A549 (cell line): ENCODE measurements at regions not wholly inside any gene's neighbourhood (a gene's known extent, or its start where the extent isn't known, plus 50 kb on each side); places are given as distances from the start of the nearest gene placed in this dataset.

Experiments
- ATAC-seq, 2 experiments: fragments of 200-7000 bp in 1 of 2; fragments of >200 bp in 1 of 2; cut with Nextera tagmentation in 1 of 2; cut with Tn5 transposase in 1 of 2; 3 replicates each; pipeline versions ENCODE4 v1.8.0 to v1.9.1; 2018 to 2020; ENCODE audit warnings: mild to moderate bottlenecking in 1 of 2, moderate library complexity in 1 of 2
- CTCF ChIA-PET: fragments of 300-600 bp; sonication (Branson Sonifier 250); formaldehyde crosslinking; extraction: SDS; loops from one replicate; lab custom pipeline; 2021; ENCODE audit warnings: antibody characterized with exemption, inconsistent platforms; lab: Yijun Ruan, JAX
- POLR2A ChIA-PET: fragments of 350-600 bp; formaldehyde crosslinking; extraction: SDS; loops from one replicate; lab custom pipeline; 2021; ENCODE audit warnings: antibody characterized with exemption, inconsistent platforms; lab: Yijun Ruan, JAX
- DNase-seq, 2 experiments: peaks; one replicate each; pipeline versions ENCODE4 v3.0.0 to v3.0.0-alpha.2; 2011 to 2016; ENCODE audit warnings: low read depth in 1 of 2, low spot score in 1 of 2
- FAIRE-seq: peaks from 2 replicates; lab custom pipeline; 2011; peaks lifted over from hg19 to GRCh38; lab: Jason Lieb, UNC
- H3K27ac ChIP-seq, 2 experiments: fragments of >200 bp; sonication (Bioruptor Twin); formaldehyde crosslinking; 3 replicates each; pipeline ENCODE4 v1.5.1; 2016 to 2017
- H3K4me1 ChIP-seq: fragments of >200 bp; sonication (Bioruptor Twin); formaldehyde crosslinking; 3 replicates; pipeline ENCODE4 v1.6.1; 2016
- H3K4me2 ChIP-seq: fragments of >200 bp; sonication (Bioruptor Twin); formaldehyde crosslinking; 3 replicates; pipeline ENCODE4 v1.6.1; 2016
- H3K4me3 ChIP-seq: fragments of >200 bp; sonication (Bioruptor Twin); formaldehyde crosslinking; 3 replicates; pipeline ENCODE4 v1.5.1; 2016
- H3K9me3 ChIP-seq: fragments of >200 bp; sonication (Bioruptor Twin); formaldehyde crosslinking; 3 replicates; pipeline ENCODE4 v1.6.1; 2016
- BHLHE40 ChIP-seq: IDR thresholded peaks from 2 replicates; pipeline ENCODE4 v1.6.1; 2012; ENCODE audit warnings: low read depth, low read length, inconsistent platforms
- CBX2 ChIP-seq: fragments of 200-600 bp; sonication (generic); IDR thresholded peaks from 2 replicates; pipeline ENCODE4 v1.6.1; 2016; ENCODE audit warnings: low read depth, mild to moderate bottlenecking, borderline replicate concordance
- CBX8 ChIP-seq: fragments of 200-600 bp; sonication (generic); IDR thresholded peaks from 2 replicates; pipeline ENCODE4 v1.6.1; 2016
- CEBPB ChIP-seq, 2 experiments: fragments of >200 bp in 1 of 2; sonication (Bioruptor Twin) in 1 of 2; formaldehyde crosslinking in 1 of 2; IDR thresholded peaks; 2 replicates each; pipeline ENCODE4 v1.6.1; 2012 to 2016
- ESRRA ChIP-seq: fragments of 150-350 bp; IDR thresholded peaks from 2 replicates; pipeline ENCODE4 v1.6.1; 2014; ENCODE audit warnings: mild to moderate bottlenecking, low read length, borderline replicate concordance
- FOSL2 ChIP-seq, 2 experiments: fragments of 450-650 bp in 1 of 2; fragments of >200 bp in 1 of 2; sonication (Bioruptor Twin) in 1 of 2; formaldehyde crosslinking; IDR thresholded peaks; 2 replicates each; pipeline versions ENCODE4 v1.5.0 to v1.6.1; 2016 to 2020; ENCODE audit warnings: mild to moderate bottlenecking in 1 of 2, moderate library complexity in 1 of 2
- FOXS1 ChIP-seq: fragments of 250-450 bp; sonication (Bioruptor Pico); IDR thresholded peaks from 2 replicates; pipeline ENCODE4 v1.5.0; 2020; ENCODE audit warnings: mild to moderate bottlenecking, moderate library complexity
- HOXB13 ChIP-seq: fragments of 250-450 bp; sonication (Bioruptor Pico); IDR thresholded peaks from 2 replicates; pipeline ENCODE4 v1.5.0; 2020; ENCODE audit warnings: low read depth, mild to moderate bottlenecking, moderate library complexity
- HOXB5 ChIP-seq: fragments of 250-450 bp; sonication (Bioruptor Pico); IDR thresholded peaks from 2 replicates; pipeline ENCODE4 v1.5.0; 2020; ENCODE audit warnings: mild to moderate bottlenecking, moderate library complexity
- MYC ChIP-seq: IDR thresholded peaks from 2 replicates; pipeline ENCODE4 v1.6.1; 2012; ENCODE audit warnings: mild to moderate bottlenecking, inconsistent platforms, low read length, improper control_type of control experiment, borderline replicate concordance
- NR3C1 ChIP-seq: fragments of >200 bp; sonication (Bioruptor Twin); formaldehyde crosslinking; IDR thresholded peaks from 3 replicates; pipeline ENCODE4 v1.6.1; 2017
- PHF8 ChIP-seq: fragments of 200-600 bp; sonication (generic); IDR thresholded peaks from 2 replicates; pipeline ENCODE4 v1.6.1; 2016; ENCODE audit warnings: low read depth, mild to moderate bottlenecking, antibody characterized with exemption, moderate library complexity, borderline replicate concordance
- RNF2 ChIP-seq: fragments of 200-600 bp; sonication (generic); IDR thresholded peaks from 2 replicates; pipeline ENCODE4 v1.6.1; 2016; ENCODE audit warnings: low read depth, mild to moderate bottlenecking, antibody characterized with exemption, moderate library complexity, borderline replicate concordance
- SREBF2 ChIP-seq: fragments of 450-650 bp; IDR thresholded peaks from 2 replicates; pipeline ENCODE4 v1.6.1; 2014; ENCODE audit warnings: mild to moderate bottlenecking, moderate library complexity
- TFCP2L1 ChIP-seq: fragments of 250-450 bp; sonication (Bioruptor Pico); IDR thresholded peaks from 2 replicates; pipeline ENCODE4 v1.5.0; 2021; ENCODE audit warnings: mild to moderate bottlenecking
- TP53 ChIP-seq: fragments of 250-450 bp; sonication (Bioruptor Pico); IDR thresholded peaks from 2 replicates; pipeline ENCODE4 v1.5.0; 2021; ENCODE audit warnings: mild to moderate bottlenecking, moderate library complexity
- ZFP36 ChIP-seq: fragments of 450-650 bp; IDR thresholded peaks from 2 replicates; pipeline ENCODE4 v1.6.1; 2014; ENCODE audit warnings: borderline replicate concordance; ENCODE audit not compliant: partially characterized antibody
- ZNF302 ChIP-seq: fragments of 250-450 bp; sonication (Bioruptor Pico); IDR thresholded peaks from 2 replicates; pipeline ENCODE4 v1.9.0; 2021; ENCODE audit warnings: inconsistent platforms, mild to moderate bottlenecking, moderate library complexity
- WGBS: methylation state at CpG from one replicate; pipeline ENCODE4 v1.1.6; 2017; ENCODE audit errors: missing lambda C conversion rate; 5-methylcytosine and 5-hydroxymethylcytosine counted together
- TF ChIP-seq, protein P1 (sequence below): IDR thresholded peaks from 2 replicates; pipeline ENCODE4 v1.6.1; 2012
- TF ChIP-seq, protein P2 (sequence below): fragments of 150-350 bp; IDR thresholded peaks from 2 replicates; pipeline ENCODE4 v1.6.1; 2014; ENCODE audit warnings: low read depth, mild to moderate bottlenecking, low read length
- TF ChIP-seq, protein P3 (sequence below): fragments of 200-600 bp; sonication (generic); IDR thresholded peaks from 2 replicates; pipeline ENCODE4 v1.6.1; 2016; ENCODE audit warnings: antibody characterized with exemption, mild to moderate bottlenecking, moderate library complexity

DNA sequence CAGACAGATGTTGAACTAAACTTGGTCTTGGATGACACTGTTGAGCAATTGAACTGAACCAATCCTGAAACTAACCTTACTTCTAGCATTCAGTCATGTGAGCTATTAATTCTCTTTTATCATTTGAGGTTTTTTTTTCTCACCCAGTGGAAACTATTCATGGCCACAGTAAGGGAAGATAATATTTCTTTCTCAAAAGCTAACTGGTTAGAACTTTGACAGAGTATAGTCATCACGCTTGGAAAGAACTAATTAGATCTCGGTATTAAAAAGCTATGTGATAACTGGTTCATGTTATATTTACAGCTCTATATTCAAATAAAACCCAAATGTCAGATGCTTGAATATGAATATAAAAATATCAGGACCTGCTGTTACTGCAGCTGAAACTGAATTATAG is 89.5 kb downstream of the OTUD1 start:
- WGBS, result 24% methylated on average over 2 of the region's 2 CpGs
- DNase-seq (no peak), ATAC-seq (no peak), FAIRE-seq (no peak)
- Histone ChIP-seq H3K4me2 (no peak overlapping the region), H3K4me3 (no peak overlapping the region), H3K4me1 (no peaks in the 10 kb centered on the region), H3K9me3 (no peaks in the 10 kb centered on the region), H3K27ac (no peak overlapping the region)
- ChIA-PET CTCF (interaction anchor here (0.6 to 11.1 kb wide), 7 partner anchors 9 to 371 kb away, joined by 3 to 176 read pairs (median 14); no protein-coding TSS in a partner anchor), POLR2A (no interaction called here)
- TF ChIP-seq RNF2 (no peak), FOXS1 (no peak), NR3C1 (no peak), PHF8 (no peak), CBX8 (no peak), CBX2 (no peak), TP53 (CRISPR knock-in tag) (no peak), ZFP36 (no peak), FOSL2 (IDR thresholded peaks at IDR 0.05) (no peak), FOSL2 (CRISPR knock-in tag; IDR thresholded peaks at IDR 0.05) (no peak)
- TF ChIP-seq, protein P1, sequence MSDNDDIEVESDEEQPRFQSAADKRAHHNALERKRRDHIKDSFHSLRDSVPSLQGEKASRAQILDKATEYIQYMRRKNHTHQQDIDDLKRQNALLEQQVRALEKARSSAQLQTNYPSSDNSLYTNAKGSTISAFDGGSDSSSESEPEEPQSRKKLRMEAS, result no peak

DNA sequence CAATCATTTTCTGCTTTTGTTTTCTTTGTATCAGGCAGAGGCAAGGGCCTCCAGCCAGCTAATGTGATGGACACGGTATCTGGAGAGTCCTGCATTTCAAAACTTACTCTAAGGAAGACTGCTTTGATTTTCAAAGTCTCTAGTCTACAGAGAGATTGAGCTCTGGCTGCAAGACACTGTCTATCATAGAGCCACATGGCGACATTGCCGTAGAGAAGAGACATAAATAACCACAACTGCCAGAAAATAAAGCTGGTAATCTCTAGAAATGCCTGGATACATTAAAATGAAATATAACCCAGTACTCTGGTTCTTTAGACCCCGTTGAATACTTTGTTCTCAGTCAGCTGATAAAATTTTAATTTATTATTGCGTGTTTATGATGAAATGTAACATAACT is 90.8 kb downstream of the OTUD1 start:
- 6% methylated on average over 5 of the region's 5 CpGs for WGBS
- TF ChIP-seq ZNF302 (CRISPR knock-in tag) (no peak), ESRRA (no peak), HOXB13 (CRISPR knock-in tag) (no peak), HOXB5 (CRISPR knock-in tag) (no peak), CEBPB (IDR thresholded peaks at IDR 0.05) (no peak), BHLHE40 (no peak), FOXS1 (no peak), SREBF2 (no peak), TFCP2L1 (CRISPR knock-in tag) (no peak), MYC (no peak)
- TF ChIP-seq, protein P2, sequence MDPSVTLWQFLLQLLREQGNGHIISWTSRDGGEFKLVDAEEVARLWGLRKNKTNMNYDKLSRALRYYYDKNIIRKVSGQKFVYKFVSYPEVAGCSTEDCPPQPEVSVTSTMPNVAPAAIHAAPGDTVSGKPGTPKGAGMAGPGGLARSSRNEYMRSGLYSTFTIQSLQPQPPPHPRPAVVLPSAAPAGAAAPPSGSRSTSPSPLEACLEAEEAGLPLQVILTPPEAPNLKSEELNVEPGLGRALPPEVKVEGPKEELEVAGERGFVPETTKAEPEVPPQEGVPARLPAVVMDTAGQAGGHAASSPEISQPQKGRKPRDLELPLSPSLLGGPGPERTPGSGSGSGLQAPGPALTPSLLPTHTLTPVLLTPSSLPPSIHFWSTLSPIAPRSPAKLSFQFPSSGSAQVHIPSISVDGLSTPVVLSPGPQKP, result no peak
- TF ChIP-seq, protein P3, sequence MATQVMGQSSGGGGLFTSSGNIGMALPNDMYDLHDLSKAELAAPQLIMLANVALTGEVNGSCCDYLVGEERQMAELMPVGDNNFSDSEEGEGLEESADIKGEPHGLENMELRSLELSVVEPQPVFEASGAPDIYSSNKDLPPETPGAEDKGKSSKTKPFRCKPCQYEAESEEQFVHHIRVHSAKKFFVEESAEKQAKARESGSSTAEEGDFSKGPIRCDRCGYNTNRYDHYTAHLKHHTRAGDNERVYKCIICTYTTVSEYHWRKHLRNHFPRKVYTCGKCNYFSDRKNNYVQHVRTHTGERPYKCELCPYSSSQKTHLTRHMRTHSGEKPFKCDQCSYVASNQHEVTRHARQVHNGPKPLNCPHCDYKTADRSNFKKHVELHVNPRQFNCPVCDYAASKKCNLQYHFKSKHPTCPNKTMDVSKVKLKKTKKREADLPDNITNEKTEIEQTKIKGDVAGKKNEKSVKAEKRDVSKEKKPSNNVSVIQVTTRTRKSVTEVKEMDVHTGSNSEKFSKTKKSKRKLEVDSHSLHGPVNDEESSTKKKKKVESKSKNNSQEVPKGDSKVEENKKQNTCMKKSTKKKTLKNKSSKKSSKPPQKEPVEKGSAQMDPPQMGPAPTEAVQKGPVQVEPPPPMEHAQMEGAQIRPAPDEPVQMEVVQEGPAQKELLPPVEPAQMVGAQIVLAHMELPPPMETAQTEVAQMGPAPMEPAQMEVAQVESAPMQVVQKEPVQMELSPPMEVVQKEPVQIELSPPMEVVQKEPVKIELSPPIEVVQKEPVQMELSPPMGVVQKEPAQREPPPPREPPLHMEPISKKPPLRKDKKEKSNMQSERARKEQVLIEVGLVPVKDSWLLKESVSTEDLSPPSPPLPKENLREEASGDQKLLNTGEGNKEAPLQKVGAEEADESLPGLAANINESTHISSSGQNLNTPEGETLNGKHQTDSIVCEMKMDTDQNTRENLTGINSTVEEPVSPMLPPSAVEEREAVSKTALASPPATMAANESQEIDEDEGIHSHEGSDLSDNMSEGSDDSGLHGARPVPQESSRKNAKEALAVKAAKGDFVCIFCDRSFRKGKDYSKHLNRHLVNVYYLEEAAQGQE, result no peak
- H3K27ac ChIP-seq, result no peak overlapping the region
- DNase-seq (no peak), ATAC-seq (no peak), FAIRE-seq (no peak)
- H3K4me1 ChIP-seq, result no peaks in the 10 kb centered on the region
- H3K4me2 ChIP-seq, result no peak overlapping the region
- no peak overlapping the region for H3K4me3 ChIP-seq
- POLR2A ChIA-PET, result no interaction called here
- CTCF ChIA-PET, result interaction anchor here (0.6 to 11.1 kb wide), 15 partner anchors 10 to 422 kb away, joined by 3 to 176 read pairs (median 5); no protein-coding TSS in a partner anchor
- H3K9me3 ChIP-seq, result no peaks in the 10 kb centered on the region
